ENCODE measurements at regions not wholly inside any gene's neighbourhood (a gene's known extent, or its start where the extent isn't known, plus 50 kb on each side); places are given as distances from the start of the nearest gene placed in this dataset.

GRCh38 chr10:14468023-14468441, 137.3 kb upstream of the FRMD4A start:
- ChIA-PET POLR2A (no interaction called here), CTCF (interaction anchor here (0.5 kb wide), 1 partner anchor 11 kb away, joined by 3 read pairs; no protein-coding TSS in a partner anchor)
- H3K4me1 Mint-ChIP-seq = no peaks in the 10 kb centered on the region
- ATAC-seq = no peak
- H3K9me3 Mint-ChIP-seq (ENCODE audit: low read depth) = peaks cover 2% of the 10 kb centered on the region
- no peak for DNase-seq
- peaks cover 20% of the 10 kb centered on the region for H3K27me3 Mint-ChIP-seq
- intact Hi-C loops (cut with DNase I, micrococcal nuclease) = loop anchor here in 1 of 2 experiments (5.0 kb wide), 1 partner anchor 266 kb away; no protein-coding TSS in a partner anchor
- no peaks in the 10 kb centered on the region for H3K36me3 Mint-ChIP-seq (ENCODE audit: low read depth)
- H3K27ac Mint-ChIP-seq = no peak overlapping the region
- H3K4me3 Mint-ChIP-seq = no peak overlapping the region

GRCh38 chr10:14466257-14466656, 135.5 kb upstream of the FRMD4A start:
- Mint-ChIP-seq H3K36me3 (ENCODE audit: low read depth) (no peaks in the 10 kb centered on the region), H3K4me1 (no peaks in the 10 kb centered on the region), H3K27ac (no peak overlapping the region), H3K4me3 (no peak overlapping the region), H3K27me3 (peaks cover 14% of the 10 kb centered on the region), H3K9me3 (ENCODE audit: low read depth) (peaks cover 4% of the 10 kb centered on the region)
- POLR2A ChIA-PET = no interaction called here
- CTCF ChIA-PET = interaction anchor here (1.0 kb wide), 1 partner anchor 164 kb away, joined by 3 read pairs; no protein-coding TSS in a partner anchor
- intact Hi-C loops (cut with DNase I, micrococcal nuclease) = loop anchor here in 1 of 2 experiments (5.0 kb wide), 1 partner anchor 264 kb away; no protein-coding TSS in a partner anchor
- no peak for ATAC-seq
- no peak for DNase-seq

GRCh38 chr10:14460447-14460846, 129.7 kb upstream of the FRMD4A start:
- ATAC-seq (no peak), DNase-seq (no peak)
- CTCF ChIA-PET = no interaction called here

GRCh38 chr10:14459665-14460064, 128.9 kb upstream of the FRMD4A start:
- CTCF ChIA-PET = no interaction called here
- Mint-ChIP-seq H3K4me3 (no peak overlapping the region), H3K27ac (no peak overlapping the region), H3K36me3 (ENCODE audit: low read depth) (no peaks in the 10 kb centered on the region), H3K27me3 (peaks cover 7% of the 10 kb centered on the region), H3K9me3 (ENCODE audit: low read depth) (peaks cover 7% of the 10 kb centered on the region), H3K4me1 (no peaks in the 10 kb centered on the region)
- DNase-seq (no peak), ATAC-seq (no peak)
- POLR2A ChIA-PET = no interaction called here
- intact Hi-C loops (cut with DNase I, micrococcal nuclease) = no loop called here

More at GRCh38 chr10:14460447-14460846, 129.7 kb upstream of the FRMD4A start:
- H3K27ac Mint-ChIP-seq = no peak overlapping the region
- no peaks in the 10 kb centered on the region for H3K4me1 Mint-ChIP-seq
- no peaks in the 10 kb centered on the region for H3K36me3 Mint-ChIP-seq (ENCODE audit: low read depth)
- H3K4me3 Mint-ChIP-seq = no peak overlapping the region
- H3K27me3 Mint-ChIP-seq = peaks cover 7% of the 10 kb centered on the region
- H3K9me3 Mint-ChIP-seq (ENCODE audit: low read depth) = peaks cover 9% of the 10 kb centered on the region
- POLR2A ChIA-PET = no interaction called here
- intact Hi-C loops (cut with DNase I, micrococcal nuclease) = no loop called here

DNA sequence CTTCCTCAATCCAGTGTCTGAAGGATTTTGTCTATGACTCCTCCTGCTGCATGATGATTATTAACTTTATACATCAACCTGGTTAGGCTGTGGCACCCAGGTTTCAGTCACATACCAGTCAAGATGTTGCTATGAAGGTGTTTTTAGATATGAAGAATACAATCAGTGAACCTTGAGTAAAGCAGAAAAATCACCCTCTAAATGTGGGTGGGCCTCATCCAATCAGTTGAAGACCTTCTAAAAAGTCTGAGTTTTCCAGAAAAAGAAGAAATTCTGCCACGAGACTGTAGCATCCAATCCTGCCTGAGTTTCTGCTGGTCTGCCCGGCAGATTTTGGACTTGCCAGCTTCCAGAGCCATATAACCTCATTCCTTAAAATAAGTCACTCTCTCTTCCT, 126.1 kb upstream of the FRMD4A start:
- peaks cover 5% of the 10 kb centered on the region for H3K9me3 Mint-ChIP-seq (ENCODE audit: low read depth)
- POLR2A ChIA-PET = no interaction called here
- DNase-seq = no peak

GRCh38 chr10:14456218-14456869, 125.6 kb upstream of the FRMD4A start:
- no peaks in the 10 kb centered on the region for H3K36me3 Mint-ChIP-seq (ENCODE audit: low read depth)
- no peak overlapping the region for H3K4me3 Mint-ChIP-seq
- DNase-seq = no peak
- H3K4me1 Mint-ChIP-seq = no peaks in the 10 kb centered on the region
- ChIA-PET POLR2A (no interaction called here), CTCF (interaction anchor here (0.6 kb wide), 1 partner anchor 160 kb away, joined by 3 read pairs; no protein-coding TSS in a partner anchor)
- ATAC-seq = no peak
- peaks cover 5% of the 10 kb centered on the region for H3K9me3 Mint-ChIP-seq (ENCODE audit: low read depth)
- H3K27me3 Mint-ChIP-seq = peaks cover 5% of the 10 kb centered on the region
- intact Hi-C loops (cut with DNase I, micrococcal nuclease) = no loop called here
- H3K27ac Mint-ChIP-seq = no peak overlapping the region

More for the DNA sequence above, 126.1 kb upstream of the FRMD4A start:
- intact Hi-C loops (cut with DNase I, micrococcal nuclease) = no loop called here
- ATAC-seq = no peak
- H3K27ac Mint-ChIP-seq = no peak overlapping the region
- peaks cover 5% of the 10 kb centered on the region for H3K27me3 Mint-ChIP-seq
- CTCF ChIA-PET = interaction anchor here (0.7 to 1.2 kb wide), 2 partner anchors 11 to 39 kb away, joined by 3 read pairs; no protein-coding TSS in a partner anchor
- H3K4me3 Mint-ChIP-seq = no peak overlapping the region
- no peaks in the 10 kb centered on the region for H3K36me3 Mint-ChIP-seq (ENCODE audit: low read depth)
- no peaks in the 10 kb centered on the region for H3K4me1 Mint-ChIP-seq

- H3K4me1 Mint-ChIP-seq = no peaks in the 10 kb centered on the region
- H3K36me3 Mint-ChIP-seq (ENCODE audit: low read depth) = no peaks in the 10 kb centered on the region
- peaks cover 5% of the 10 kb centered on the region for H3K9me3 Mint-ChIP-seq (ENCODE audit: low read depth)
- ATAC-seq (no peak), DNase-seq (no peak)
- H3K27ac Mint-ChIP-seq = no peak overlapping the region
- H3K27me3 Mint-ChIP-seq = peaks cover 2% of the 10 kb centered on the region
- intact Hi-C loops (cut with DNase I, micrococcal nuclease) = no loop called here
- no peak overlapping the region for H3K4me3 Mint-ChIP-seq
- POLR2A ChIA-PET = no interaction called here
- CTCF ChIA-PET = interaction anchor here (1.1 kb wide), 1 partner anchor 28 kb away, joined by 3 read pairs; no protein-coding TSS in a partner anchor
Observed at GRCh38 chr10:14454629-14455028, 123.9 kb upstream of the FRMD4A start.

DNA sequence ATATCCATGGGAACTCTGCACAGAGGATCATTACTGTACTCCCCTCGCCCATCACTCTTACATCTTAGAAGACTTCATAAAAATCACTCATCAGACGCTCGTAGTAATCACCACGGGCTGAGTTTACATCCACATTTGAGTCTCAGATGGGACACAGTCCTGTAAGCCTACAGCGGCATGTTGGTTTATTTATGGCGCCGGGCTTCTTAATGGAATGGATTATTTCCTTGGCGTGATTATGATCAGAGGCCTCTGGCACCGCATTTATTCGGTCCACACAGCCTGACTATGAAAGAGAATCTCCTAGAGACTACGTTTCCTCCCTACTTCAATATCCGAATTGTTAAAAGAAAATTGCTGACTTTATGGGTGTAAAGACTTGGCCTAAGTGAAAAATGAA, 123.5 kb upstream of the FRMD4A start:
- no peak overlapping the region for H3K4me3 Mint-ChIP-seq
- intact Hi-C loops (cut with DNase I, micrococcal nuclease) = no loop called here
- H3K27me3 Mint-ChIP-seq = peaks cover 2% of the 10 kb centered on the region
- POLR2A ChIA-PET = no interaction called here
- peaks cover 5% of the 10 kb centered on the region for H3K9me3 Mint-ChIP-seq (ENCODE audit: low read depth)
- DNase-seq (no peak), ATAC-seq (no peak)
- no peaks in the 10 kb centered on the region for H3K4me1 Mint-ChIP-seq
- no peak overlapping the region for H3K27ac Mint-ChIP-seq
- CTCF ChIA-PET = interaction anchor here (1.1 kb wide), 1 partner anchor 28 kb away, joined by 3 read pairs; no protein-coding TSS in a partner anchor
- H3K36me3 Mint-ChIP-seq (ENCODE audit: low read depth) = no peaks in the 10 kb centered on the region

DNA sequence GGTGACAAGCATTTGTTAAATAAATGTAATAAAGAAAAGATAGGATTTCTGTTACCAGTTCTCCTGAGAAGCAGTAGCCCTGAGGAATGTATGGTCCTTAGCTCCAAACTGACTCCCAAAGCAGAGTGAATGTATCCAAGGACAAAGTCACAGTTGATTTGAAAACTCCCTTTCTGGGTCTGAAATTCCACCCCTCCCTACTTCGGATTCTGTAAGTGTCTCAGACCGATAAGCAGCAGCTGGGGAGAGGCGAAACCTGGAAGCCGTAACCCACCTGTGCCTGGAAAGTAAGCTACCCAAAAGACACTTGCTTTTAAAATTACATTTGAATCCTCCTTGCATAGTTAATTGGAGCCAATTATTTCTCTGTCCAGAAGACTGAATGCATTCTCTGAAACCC, 122.9 kb upstream of the FRMD4A start:
- H3K27me3 Mint-ChIP-seq = peaks cover 2% of the 10 kb centered on the region
- ATAC-seq (no peak), DNase-seq (no peak)
- intact Hi-C loops (cut with DNase I, micrococcal nuclease) = no loop called here
- no peaks in the 10 kb centered on the region for H3K4me1 Mint-ChIP-seq
- no peak overlapping the region for H3K4me3 Mint-ChIP-seq
- no peak overlapping the region for H3K27ac Mint-ChIP-seq
- ChIA-PET CTCF (interaction anchor here (0.8 to 1.1 kb wide), 2 partner anchors 27 to 395 kb away, joined by 3 read pairs; no protein-coding TSS in a partner anchor), POLR2A (no interaction called here)
- no peaks in the 10 kb centered on the region for H3K36me3 Mint-ChIP-seq (ENCODE audit: low read depth)
- H3K9me3 Mint-ChIP-seq (ENCODE audit: low read depth) = peaks cover 5% of the 10 kb centered on the region

GRCh38 chr10:14451341-14451740, 120.6 kb upstream of the FRMD4A start:
- no peak overlapping the region for H3K27ac Mint-ChIP-seq
- H3K9me3 Mint-ChIP-seq (ENCODE audit: low read depth) = no peaks in the 10 kb centered on the region
- DNase-seq (no peak), ATAC-seq (no peak)
- ChIA-PET POLR2A (interaction anchor here (0.9 kb wide), 1 partner anchor 111 kb away, joined by 7 read pairs; no protein-coding TSS in a partner anchor), CTCF (no interaction called here)
- peaks cover 2% of the 10 kb centered on the region for H3K27me3 Mint-ChIP-seq
- no peaks in the 10 kb centered on the region for H3K4me1 Mint-ChIP-seq
- intact Hi-C loops (cut with DNase I, micrococcal nuclease) = no loop called here
- H3K36me3 Mint-ChIP-seq (ENCODE audit: low read depth) = no peaks in the 10 kb centered on the region
- H3K4me3 Mint-ChIP-seq = no peak overlapping the region

DNA sequence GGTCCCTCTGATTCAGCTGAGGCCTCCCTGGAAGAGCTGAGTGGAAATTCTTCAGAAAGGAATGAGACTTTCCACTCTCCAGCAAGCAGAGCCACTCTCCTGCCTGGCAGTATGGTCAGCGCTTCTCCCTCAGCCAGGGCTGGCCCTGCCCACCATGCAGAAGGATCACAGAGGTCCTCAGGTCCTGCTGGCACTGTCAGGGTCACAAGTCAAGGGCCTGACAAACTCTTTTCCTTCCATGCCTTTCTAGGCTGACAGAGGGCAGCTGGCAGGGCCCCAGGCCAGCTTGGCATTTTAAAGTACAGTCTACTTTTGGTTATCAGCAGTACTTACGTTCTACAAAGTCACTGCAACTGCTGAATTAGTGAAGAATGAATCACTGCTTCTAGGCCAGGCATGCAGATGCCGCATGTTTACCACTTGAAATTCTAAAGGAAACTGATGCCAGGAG, 119.3 kb upstream of the FRMD4A start:
- ATAC-seq (no peak), DNase-seq (no peak)
- no peak overlapping the region for H3K27ac Mint-ChIP-seq
- intact Hi-C loops (cut with DNase I, micrococcal nuclease) = no loop called here
- H3K36me3 Mint-ChIP-seq (ENCODE audit: low read depth) = no peaks in the 10 kb centered on the region
- no peak overlapping the region for H3K4me3 Mint-ChIP-seq
- no peaks in the 10 kb centered on the region for H3K4me1 Mint-ChIP-seq
- POLR2A ChIA-PET = no interaction called here
- CTCF ChIA-PET = no interaction called here
- H3K9me3 Mint-ChIP-seq (ENCODE audit: low read depth) = no peaks in the 10 kb centered on the region
- peaks cover 5% of the 10 kb centered on the region for H3K27me3 Mint-ChIP-seq

DNA sequence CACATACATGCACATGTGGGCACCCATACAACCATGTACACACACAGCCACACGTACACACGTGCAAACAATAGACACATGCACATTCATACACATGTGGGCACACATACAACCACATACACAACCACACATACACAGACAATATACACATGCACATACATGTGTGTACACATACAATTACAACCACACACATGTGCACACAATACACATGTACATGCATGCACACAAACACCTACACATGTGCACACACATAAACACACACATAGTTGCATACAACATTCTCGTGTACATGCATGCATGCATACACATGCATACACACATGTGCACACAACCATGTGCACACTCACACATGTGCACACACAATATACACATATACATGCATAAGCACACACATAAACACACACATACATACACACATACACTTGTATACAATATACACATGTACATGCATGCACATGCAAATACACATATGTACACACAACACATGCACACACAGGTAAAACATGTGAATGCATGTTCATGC, 118.6 kb upstream of the FRMD4A start:
- Mint-ChIP-seq H3K4me1 (no peaks in the 10 kb centered on the region), H3K27ac (no peak overlapping the region), H3K27me3 (peaks cover 8% of the 10 kb centered on the region), H3K9me3 (ENCODE audit: low read depth) (no peaks in the 10 kb centered on the region), H3K4me3 (no peak overlapping the region), H3K36me3 (ENCODE audit: low read depth) (no peaks in the 10 kb centered on the region)
- DNase-seq (no peak), ATAC-seq (no peak)
- ChIA-PET POLR2A (no interaction called here), CTCF (no interaction called here)
- intact Hi-C loops (cut with DNase I, micrococcal nuclease) = no loop called here
